AG09309 (cell line): ENCODE measurements at regions not wholly inside any gene's neighbourhood (a gene's known extent, or its start where the extent isn't known, plus 50 kb on each side); places are given as distances from the start of the nearest gene placed in this dataset.

Experiments used
- DNase-seq: peaks from one replicate; pipeline ENCODE4 v3.0.0-alpha.2; 2010; ENCODE audit warnings: low read depth
- H3K4me3 ChIP-seq: 2 replicates; pipeline ENCODE4 v1.5.1; 2011; ENCODE audit warnings: mild to moderate bottlenecking, low read depth, low read length, moderate library complexity; ENCODE audit not compliant: control insufficient read depth
- CTCF ChIP-seq: IDR thresholded peaks from 2 replicates; pipeline ENCODE4 v1.5.1; 2011; ENCODE audit warnings: mild to moderate bottlenecking, low read depth, low read length, inconsistent platforms; ENCODE audit not compliant: insufficient read depth, control insufficient read depth; ENCODE audit errors: missing control alignments

- no peak overlapping the region for H3K4me3 ChIP-seq
- DNase-seq: no peak
- peak; percentile 95 for TF ChIP-seq CTCF
These were observed 59.8 kb upstream of the SLC38A11 start for GRCh38 chr2:165015052-165015642.

- no peak for DNase-seq
- TF ChIP-seq CTCF: no peak
- no peak overlapping the region for H3K4me3 ChIP-seq
These were observed 58.8 kb upstream of the SLC38A11 start for GRCh38 chr2:165013944-165014619.

GRCh38 chr2:165011199-165011598 is 55.9 kb upstream of the SLC38A11 start:
- no peak overlapping the region for H3K4me3 ChIP-seq
- no peak for TF ChIP-seq CTCF
- DNase-seq: no peak

GRCh38 chr2:165010556-165010955 is 55.2 kb upstream of the SLC38A11 start:
- no peak for DNase-seq
- no peak overlapping the region for H3K4me3 ChIP-seq
- no peak for TF ChIP-seq CTCF

GRCh38 chr2:165009466-165009865 is 54.1 kb upstream of the SLC38A11 start:
- no peak overlapping the region for H3K4me3 ChIP-seq
- no peak for DNase-seq
- no peak for TF ChIP-seq CTCF

GRCh38 chr2:165008730-165009315 is 53.5 kb upstream of the SLC38A11 start:
- no peak overlapping the region for H3K4me3 ChIP-seq
- no peak for DNase-seq
- no peak for TF ChIP-seq CTCF
